NCI-H82 treated with DMSO at 0.1 percent for 48 hours (cell line): ENCODE measurements at regions not wholly inside any gene's neighbourhood (a gene's known extent, or its start where the extent isn't known, plus 50 kb on each side); places are given as distances from the start of the nearest gene placed in this dataset.
"Not testable (repeated sequence)": the region's sequence is repeated elsewhere in the genome, so short reads cannot be mapped to it uniquely, and the experiment has no call there.

Source experiments
- DNase-seq: peaks from one replicate; lab custom pipeline; 2025; ENCODE audit not compliant: unreplicated experiment; lab: John Stamatoyannopoulos, UW

- not testable (repeated sequence) for DNase-seq
These were observed 79.4 kb upstream of the DRD5 start for GRCh38 chr4:9702019-9702418.

- DNase-seq: not testable (repeated sequence)
These were observed 78.7 kb upstream of the DRD5 start for GRCh38 chr4:9702696-9703095.

DNA sequence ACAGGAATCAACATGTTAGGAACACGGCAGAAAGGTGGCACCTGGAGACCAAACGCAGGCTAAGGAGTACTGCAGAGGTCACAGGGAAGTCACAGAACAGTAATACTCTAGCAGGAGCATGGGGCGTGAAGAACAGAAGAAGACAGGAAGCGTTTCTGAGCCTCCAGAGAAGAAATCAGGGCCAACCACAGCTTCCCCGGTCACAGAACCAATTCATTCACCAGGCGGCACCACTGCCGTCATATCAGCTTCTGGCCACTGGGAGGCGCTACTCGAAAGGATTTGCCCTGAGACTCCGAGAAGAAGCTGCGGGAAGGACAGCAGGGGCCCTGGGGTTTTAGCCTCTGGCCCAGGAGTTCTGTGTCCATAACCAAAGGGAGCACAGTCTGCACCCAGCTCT lies 78.0 kb upstream of the DRD5 start:
- DNase-seq: peak; percentile 5

GRCh38 chr4:9704126-9704525 lies 77.3 kb upstream of the DRD5 start:
- not testable (repeated sequence) for DNase-seq

GRCh38 chr4:9704551-9705332 lies 76.7 kb upstream of the DRD5 start:
- no peak for DNase-seq

DNA sequence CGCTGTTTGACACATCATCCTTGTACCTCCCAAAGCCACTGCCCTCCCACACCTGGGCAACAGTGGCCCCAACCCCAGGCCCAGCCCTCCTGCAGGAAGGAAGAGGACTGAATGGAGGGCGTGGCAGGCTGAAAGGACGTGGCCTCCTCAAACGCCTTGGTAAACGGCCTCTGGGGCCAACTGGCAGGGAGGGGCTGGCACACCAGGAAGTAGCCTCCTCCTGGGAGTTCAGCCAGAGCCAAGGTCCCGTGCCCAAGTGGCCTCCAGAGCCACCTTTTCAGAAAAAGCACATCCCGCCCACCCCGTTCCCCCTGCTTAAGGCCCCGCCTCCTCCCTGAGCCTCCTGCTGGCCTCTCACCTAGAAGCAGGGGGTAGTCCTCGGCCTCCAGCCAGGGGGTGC lies 74.2 kb upstream of the DRD5 start:
- DNase-seq: not testable (repeated sequence)

DNA sequence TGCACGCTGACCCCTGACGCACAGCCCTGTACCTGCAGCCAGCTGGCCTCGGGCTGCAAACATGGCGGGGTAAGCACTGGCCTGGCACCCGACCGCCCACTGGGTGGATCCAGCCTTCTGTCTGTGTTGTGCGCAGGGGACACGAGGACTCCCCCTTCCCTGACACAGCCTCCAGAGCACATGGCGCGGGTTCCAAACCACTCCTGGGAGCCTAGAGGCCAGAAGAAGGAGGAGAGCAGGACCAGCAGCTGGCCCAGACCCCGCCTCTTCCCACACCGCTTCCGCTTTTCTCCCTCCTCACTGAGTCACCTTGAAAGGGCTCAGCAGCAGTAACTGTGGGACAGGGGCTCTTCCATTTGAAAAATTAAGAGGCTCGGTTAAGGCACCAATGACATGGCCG lies 73.5 kb upstream of the DRD5 start:
- DNase-seq: not testable (repeated sequence)

DNA sequence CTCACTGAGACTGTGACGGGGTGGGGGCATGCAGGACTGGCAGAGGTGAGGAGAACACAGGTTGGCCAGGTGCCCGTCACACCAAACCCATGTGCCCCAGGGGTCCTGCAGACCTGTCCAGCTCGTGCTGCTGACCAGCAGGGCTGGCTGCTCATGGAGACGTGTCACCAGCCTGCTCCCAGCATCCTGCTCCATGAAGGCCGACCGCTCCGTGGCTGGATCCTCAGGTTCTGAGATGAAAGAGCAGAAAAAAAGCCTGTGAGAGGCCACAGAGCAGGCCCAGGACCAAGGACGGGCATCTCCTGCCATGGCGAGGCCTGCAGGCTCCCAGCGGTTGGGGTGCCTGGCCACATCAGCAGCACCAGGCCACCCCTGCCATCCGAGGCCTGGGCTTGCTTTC lies 71.7 kb upstream of the DRD5 start:
- DNase-seq: no peak

- DNase-seq: not testable (repeated sequence)
These were observed 66.2 kb upstream of the DRD5 start for GRCh38 chr4:9715271-9715670.

DNA sequence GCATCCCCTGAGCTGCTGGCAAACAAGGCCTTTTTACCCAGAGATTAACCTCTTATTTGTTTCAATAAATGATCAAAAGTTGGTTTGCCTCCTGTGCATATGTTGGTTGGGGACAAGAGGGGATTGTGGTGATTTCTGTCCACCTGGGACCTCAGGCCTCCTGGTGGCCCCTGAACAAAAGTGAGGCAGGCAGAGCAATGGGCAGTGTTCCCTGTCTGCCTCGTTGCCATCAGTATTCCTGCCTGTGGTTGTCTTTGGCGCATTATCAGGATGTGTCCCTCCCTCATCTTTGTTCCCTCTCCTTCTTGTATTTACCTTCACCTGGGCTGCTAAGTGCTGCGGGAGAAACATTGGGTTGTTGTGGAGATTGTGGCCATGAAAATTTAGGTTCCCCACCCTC lies 65.3 kb upstream of the DRD5 start:
- no peak for DNase-seq

DNA sequence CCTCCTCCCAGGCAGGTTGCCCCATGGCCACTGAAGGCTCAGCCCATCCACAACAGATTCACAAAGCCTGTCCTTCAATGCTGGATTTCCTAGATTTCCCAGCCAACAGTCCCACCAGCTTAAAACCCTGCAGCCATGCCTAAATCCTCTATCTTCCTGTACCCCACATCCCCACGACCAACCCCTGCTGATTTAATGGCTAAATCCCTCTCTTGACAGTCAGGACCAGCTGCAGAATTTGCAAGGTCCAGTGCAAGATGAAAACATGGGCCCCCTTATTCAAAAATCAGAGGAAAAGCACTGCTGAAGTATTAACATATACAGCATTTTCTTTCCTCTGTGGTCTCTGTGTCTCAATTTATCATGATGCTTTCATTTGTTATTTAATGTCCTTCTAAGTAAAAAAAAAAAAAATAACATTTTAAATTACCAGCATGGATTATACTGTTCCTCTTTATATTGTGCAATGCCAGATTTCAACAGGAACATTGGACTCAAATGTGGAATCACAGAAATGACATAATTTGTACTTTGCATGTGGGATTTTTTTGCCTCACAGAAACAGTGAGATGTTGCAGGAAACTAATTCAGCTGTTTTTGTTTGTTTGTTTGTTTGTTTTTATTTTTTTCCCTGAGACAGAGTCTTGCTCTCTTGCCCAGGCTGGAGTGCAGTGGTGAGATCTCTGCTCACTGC lies 63.0 kb upstream of the DRD5 start:
- DNase-seq: not testable (repeated sequence)

DNA sequence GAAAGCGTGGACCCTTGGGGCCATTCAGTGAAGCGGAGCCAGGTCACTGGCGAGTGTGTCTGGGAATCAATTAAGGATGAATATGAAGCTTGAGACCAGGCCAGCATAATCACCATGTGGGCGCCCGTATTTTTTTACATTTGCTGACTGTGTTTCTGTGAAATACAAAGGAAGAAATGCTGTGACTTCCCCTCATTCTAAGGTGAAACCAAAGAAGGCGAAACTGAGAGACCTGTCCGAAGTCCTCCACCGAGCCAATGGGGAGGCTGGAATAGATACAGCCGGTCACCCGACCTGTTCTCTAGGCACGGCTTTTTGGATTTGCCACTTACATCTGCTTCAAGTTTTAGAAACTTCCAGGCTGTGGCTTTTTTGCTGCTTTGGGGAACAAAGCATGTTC lies 59.3 kb upstream of the DRD5 start:
- DNase-seq: not testable (repeated sequence)
